ENCODE measurements at regions not wholly inside any gene's neighbourhood (a gene's known extent, or its start where the extent isn't known, plus 50 kb on each side); places are given as distances from the start of the nearest gene placed in this dataset.
A peak's percentile ranks its signal among the peaks of the same experiment; 100 is the strongest.
"Not testable (repeated sequence)": the region's sequence is repeated elsewhere in the genome, so short reads cannot be mapped to it uniquely, and the experiment has no call there.

DNA sequence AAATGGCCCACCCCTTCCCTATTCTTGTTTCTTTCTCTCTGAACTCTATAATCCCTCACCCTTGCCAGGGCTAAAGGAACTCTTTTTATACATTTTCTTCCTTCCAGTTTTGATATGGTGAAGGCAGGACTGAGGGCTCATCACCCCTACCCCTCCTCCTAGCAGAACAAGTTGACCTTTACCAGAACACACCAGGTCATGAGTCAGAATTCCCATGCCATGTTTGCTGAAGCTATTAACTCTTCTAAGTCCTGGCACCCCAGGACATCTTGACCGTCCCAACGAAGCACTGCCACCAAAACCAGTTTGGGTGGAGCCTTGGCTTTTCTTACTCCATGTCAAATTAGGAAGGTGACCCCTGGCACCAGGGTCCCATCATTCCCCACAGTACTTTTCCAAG is 57.5 kb upstream of the DYNLT3 start:
- no peak overlapping the region for H3K4me3 Mint-ChIP-seq

DNA sequence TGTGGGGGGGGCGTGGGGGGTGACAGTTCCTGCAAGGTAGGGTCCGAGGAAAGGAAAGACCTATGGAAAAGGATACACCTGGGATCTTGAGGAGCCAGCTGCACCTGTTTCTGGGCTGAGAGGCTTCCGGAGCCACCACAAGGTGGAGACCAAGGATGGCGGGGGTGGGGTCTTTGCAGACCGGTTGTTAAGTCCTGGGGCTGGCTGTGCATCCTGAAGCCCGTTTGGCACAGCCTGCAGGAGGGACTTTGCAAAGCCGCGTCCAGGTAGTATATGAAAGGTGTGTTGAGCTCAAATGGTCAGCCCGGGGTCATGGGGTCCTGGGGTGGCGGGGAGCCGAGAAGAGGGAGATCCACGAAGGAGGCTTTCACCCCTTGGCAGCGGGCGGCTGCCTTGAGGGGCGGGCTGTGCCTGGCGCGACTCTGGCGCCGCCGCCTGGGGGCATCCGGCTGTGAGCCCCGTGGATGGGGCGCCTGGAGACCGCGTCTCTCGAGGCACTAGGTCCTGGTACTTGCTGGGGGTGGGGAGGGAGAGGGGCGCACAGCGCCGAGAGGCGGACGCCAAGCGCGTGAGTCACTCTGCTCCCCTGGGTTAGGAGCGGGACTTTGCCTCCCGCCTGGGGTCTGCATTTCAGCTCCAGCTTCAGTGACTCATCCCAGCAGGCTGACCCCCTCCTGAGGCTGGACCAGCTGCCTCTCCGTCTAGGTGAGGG is 58.2 kb upstream of the DYNLT3 start:
- DNase-seq = peak; percentile 7
- Mint-ChIP-seq H3K27me3 (ENCODE audit: low read depth) (peaks cover 17% of the 10 kb centered on the region), H3K4me1 (ENCODE audit: low read depth) (no peaks in the 10 kb centered on the region), H3K9me3 (no peaks in the 10 kb centered on the region), H3K4me3 (no peak overlapping the region), H3K36me3 (ENCODE audit: insufficient read depth) (no peaks in the 10 kb centered on the region)
- ATAC-seq = peak; percentile 37 to 43

More for the DNA sequence above, 57.5 kb upstream of the DYNLT3 start:
- no peaks in the 10 kb centered on the region for H3K4me1 Mint-ChIP-seq (ENCODE audit: low read depth)
- H3K27me3 Mint-ChIP-seq (ENCODE audit: low read depth) = peaks cover 17% of the 10 kb centered on the region
- ATAC-seq (no peak), DNase-seq (no peak)
- H3K36me3 Mint-ChIP-seq (ENCODE audit: insufficient read depth) = no peaks in the 10 kb centered on the region
- no peaks in the 10 kb centered on the region for H3K9me3 Mint-ChIP-seq

- no peak for DNase-seq
Measured at GRCh38 chrX:37906357-37906756, 59.0 kb upstream of the DYNLT3 start.

GRCh38 chrX:37910186-37910585 is 62.8 kb upstream of the DYNLT3 start:
- Mint-ChIP-seq H3K36me3 (ENCODE audit: insufficient read depth) (no peaks in the 10 kb centered on the region), H3K4me1 (ENCODE audit: low read depth) (peaks cover 1% of the 10 kb centered on the region), H3K27me3 (ENCODE audit: low read depth) (peaks cover 8% of the 10 kb centered on the region), H3K9me3 (no peaks in the 10 kb centered on the region), H3K4me3 (no peak overlapping the region)
- ATAC-seq (no peak), DNase-seq (no peak)

More at GRCh38 chrX:37906357-37906756, 59.0 kb upstream of the DYNLT3 start:
- H3K27me3 Mint-ChIP-seq (ENCODE audit: low read depth) = peaks cover 17% of the 10 kb centered on the region
- H3K4me3 Mint-ChIP-seq = no peak overlapping the region
- no peaks in the 10 kb centered on the region for H3K9me3 Mint-ChIP-seq
- H3K36me3 Mint-ChIP-seq (ENCODE audit: insufficient read depth) = no peaks in the 10 kb centered on the region
- no peaks in the 10 kb centered on the region for H3K4me1 Mint-ChIP-seq (ENCODE audit: low read depth)
- no peak for ATAC-seq

GRCh38 chrX:37912304-37912703 is 64.9 kb upstream of the DYNLT3 start:
- H3K27me3 Mint-ChIP-seq (ENCODE audit: low read depth) = peaks cover 3% of the 10 kb centered on the region

DNA sequence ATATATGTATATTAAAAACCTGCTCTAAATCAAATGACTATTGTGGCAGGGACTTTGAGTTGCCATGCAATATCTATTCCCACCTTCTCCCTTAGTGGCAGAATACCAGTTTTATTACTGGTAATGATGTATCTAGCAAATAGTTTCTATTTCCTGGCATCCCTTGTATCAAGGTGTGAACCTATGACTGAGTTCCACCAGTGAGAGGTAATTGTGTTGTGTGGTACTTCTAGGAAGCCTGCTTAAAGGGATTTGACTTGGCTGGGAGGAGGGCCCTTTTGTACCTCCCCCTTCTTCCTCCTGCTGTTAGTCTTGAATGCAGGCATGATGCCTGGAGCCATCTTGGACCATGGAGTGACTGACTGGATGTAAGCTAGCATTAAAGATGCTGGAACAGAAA is 65.4 kb upstream of the DYNLT3 start:
- no peaks in the 10 kb centered on the region for H3K9me3 Mint-ChIP-seq
- H3K36me3 Mint-ChIP-seq (ENCODE audit: insufficient read depth) = no peaks in the 10 kb centered on the region
- H3K27me3 Mint-ChIP-seq (ENCODE audit: low read depth) = no peaks in the 10 kb centered on the region
- no peak overlapping the region for H3K4me3 Mint-ChIP-seq
- H3K4me1 Mint-ChIP-seq (ENCODE audit: low read depth) = peaks cover 1% of the 10 kb centered on the region
- no peak for ATAC-seq
- no peak for DNase-seq

More at GRCh38 chrX:37912304-37912703, 64.9 kb upstream of the DYNLT3 start:
- DNase-seq = no peak
- Mint-ChIP-seq H3K36me3 (ENCODE audit: insufficient read depth) (no peaks in the 10 kb centered on the region), H3K4me1 (ENCODE audit: low read depth) (peaks cover 1% of the 10 kb centered on the region), H3K4me3 (no peak overlapping the region), H3K9me3 (no peaks in the 10 kb centered on the region)
- no peak for ATAC-seq

- H3K4me1 Mint-ChIP-seq (ENCODE audit: low read depth) = no peaks in the 10 kb centered on the region
- no peaks in the 10 kb centered on the region for H3K36me3 Mint-ChIP-seq (ENCODE audit: insufficient read depth)
- H3K4me3 Mint-ChIP-seq = no peak overlapping the region
- H3K9me3 Mint-ChIP-seq = no peaks in the 10 kb centered on the region
- DNase-seq (no peak), ATAC-seq (no peak)
- peaks cover 2% of the 10 kb centered on the region for H3K27me3 Mint-ChIP-seq (ENCODE audit: low read depth)
Measured at GRCh38 chrX:37918168-37918567, 70.8 kb upstream of the DYNLT3 start.

DNA sequence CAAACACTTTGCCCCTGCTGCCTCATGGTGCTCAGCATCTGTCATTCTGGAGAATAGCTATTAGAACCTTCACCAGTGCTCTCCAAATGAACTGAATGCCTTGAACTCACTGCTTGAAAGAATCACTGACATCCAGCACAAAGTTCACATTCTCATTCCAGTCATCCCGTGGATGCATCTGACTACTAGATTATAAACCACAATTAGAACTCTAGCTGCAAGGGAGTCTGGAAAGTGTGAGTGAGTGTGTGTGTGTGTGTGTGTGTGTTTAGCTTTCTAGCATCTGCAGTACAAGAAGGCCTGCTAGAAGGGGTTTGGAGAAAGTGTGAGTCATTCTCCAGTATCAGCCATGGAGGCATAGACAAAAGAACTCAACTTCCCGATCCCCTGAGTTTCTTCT is 71.3 kb upstream of the DYNLT3 start:
- ATAC-seq (no peak), DNase-seq (no peak)
- Mint-ChIP-seq H3K9me3 (no peaks in the 10 kb centered on the region), H3K4me1 (ENCODE audit: low read depth) (no peaks in the 10 kb centered on the region), H3K4me3 (no peak overlapping the region), H3K27me3 (ENCODE audit: low read depth) (peaks cover 2% of the 10 kb centered on the region), H3K36me3 (ENCODE audit: insufficient read depth) (no peaks in the 10 kb centered on the region)

DNA sequence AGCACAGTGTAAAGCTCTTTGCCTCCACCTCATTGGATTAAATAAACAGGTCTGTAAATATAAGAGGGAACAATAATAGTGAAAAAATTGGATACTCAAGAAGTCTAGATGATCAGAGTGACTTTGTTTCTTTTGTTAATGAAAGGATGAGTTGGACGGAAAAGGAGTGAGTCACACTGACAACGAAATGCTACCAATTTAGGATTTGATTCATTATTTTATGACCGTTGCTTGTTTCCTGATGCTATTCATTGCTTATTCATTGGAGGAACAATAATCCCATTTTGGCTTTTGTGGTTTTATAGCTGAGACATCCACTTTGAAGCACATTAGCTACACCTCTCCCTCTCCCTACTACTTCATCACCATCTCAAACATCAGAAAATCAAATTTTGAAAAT is 74.4 kb upstream of the DYNLT3 start:
- ATAC-seq = no peak
- no peaks in the 10 kb centered on the region for H3K36me3 Mint-ChIP-seq (ENCODE audit: insufficient read depth)
- DNase-seq = no peak
- peaks cover 3% of the 10 kb centered on the region for H3K27me3 Mint-ChIP-seq (ENCODE audit: low read depth)
- no peaks in the 10 kb centered on the region for H3K9me3 Mint-ChIP-seq
- H3K4me3 Mint-ChIP-seq = no peak overlapping the region
- H3K4me1 Mint-ChIP-seq (ENCODE audit: low read depth) = peaks cover 2% of the 10 kb centered on the region

DNA sequence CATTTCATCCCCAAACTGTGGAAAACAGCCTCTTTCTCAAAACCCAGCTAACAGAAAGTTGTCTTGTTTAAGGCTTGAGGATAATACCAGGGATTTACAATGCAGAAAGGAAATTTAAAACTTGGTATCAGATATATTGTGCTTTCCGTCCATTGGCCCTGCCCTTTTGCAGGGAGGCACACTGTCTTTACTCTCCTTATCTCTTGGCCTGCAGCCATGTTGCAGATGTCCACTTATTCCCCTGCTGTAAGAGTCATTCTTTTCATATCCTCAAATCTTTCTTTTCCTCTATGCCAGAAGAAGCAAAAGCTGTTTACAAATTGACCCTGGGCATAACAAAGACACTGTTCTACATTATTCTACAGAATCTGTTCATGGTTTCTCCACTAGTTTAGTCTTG is 75.6 kb upstream of the DYNLT3 start:
- ATAC-seq = no peak
- Mint-ChIP-seq H3K4me3 (no peak overlapping the region), H3K9me3 (no peaks in the 10 kb centered on the region), H3K27me3 (ENCODE audit: low read depth) (peaks cover 3% of the 10 kb centered on the region), H3K4me1 (ENCODE audit: low read depth) (peaks cover 2% of the 10 kb centered on the region), H3K36me3 (ENCODE audit: insufficient read depth) (no peaks in the 10 kb centered on the region)
- DNase-seq = no peak

- H3K36me3 Mint-ChIP-seq (ENCODE audit: insufficient read depth); H3K4me1 Mint-ChIP-seq (ENCODE audit: low read depth); H3K4me3 Mint-ChIP-seq; H3K9me3 Mint-ChIP-seq; DNase-seq; H3K27me3 Mint-ChIP-seq (ENCODE audit: low read depth); ATAC-seq: not testable (repeated sequence)
Measured at GRCh38 chrX:37925761-37926160, 78.4 kb upstream of the DYNLT3 start.

DNA sequence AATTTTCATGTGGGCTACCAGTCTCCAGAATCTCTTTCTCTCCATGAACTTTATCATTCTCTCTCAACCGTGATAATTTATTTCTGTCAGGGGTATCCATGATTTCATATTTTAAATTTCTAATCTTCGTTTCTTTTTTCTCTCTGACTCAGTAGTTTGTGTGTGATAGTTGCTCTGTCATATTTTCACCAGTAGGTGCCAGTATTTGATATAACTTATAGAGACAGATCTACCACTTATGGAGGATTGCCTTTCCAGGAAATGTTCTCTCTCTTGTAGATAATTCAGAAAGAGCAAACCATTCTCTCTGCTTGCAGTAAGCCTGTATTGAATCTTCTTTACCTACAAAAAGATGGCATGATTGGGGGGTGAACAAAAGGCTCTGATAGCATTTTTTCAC is 79.3 kb upstream of the DYNLT3 start:
- DNase-seq (no peak), ATAC-seq (no peak)
- H3K36me3 Mint-ChIP-seq (ENCODE audit: insufficient read depth) = no peaks in the 10 kb centered on the region
- H3K27me3 Mint-ChIP-seq (ENCODE audit: low read depth) = peaks cover 3% of the 10 kb centered on the region
- H3K4me3 Mint-ChIP-seq = no peak overlapping the region
- no peaks in the 10 kb centered on the region for H3K9me3 Mint-ChIP-seq
- H3K4me1 Mint-ChIP-seq (ENCODE audit: low read depth) = peaks cover 2% of the 10 kb centered on the region

DNA sequence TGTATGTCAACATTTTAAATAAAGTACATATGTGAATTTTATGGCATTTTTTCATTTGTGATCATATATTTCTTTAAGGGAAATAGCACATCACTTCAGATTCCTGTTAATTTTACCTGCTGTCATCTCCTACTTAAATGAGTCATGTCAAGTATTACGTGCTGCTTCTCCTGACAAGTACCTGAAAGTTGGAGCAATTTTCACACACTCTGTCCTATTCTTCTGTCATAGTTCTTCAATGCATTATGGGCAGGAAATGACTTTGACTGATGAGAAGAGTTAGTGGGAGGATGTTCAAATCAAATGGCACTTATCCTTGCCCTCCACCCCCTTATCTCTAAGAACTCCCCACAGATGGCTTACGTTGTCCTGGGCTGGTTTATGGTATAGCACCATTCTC is 64.2 kb upstream of the SYTL5 start:
- H3K27me3 Mint-ChIP-seq (ENCODE audit: low read depth) = peaks cover 3% of the 10 kb centered on the region
- DNase-seq (no peak), ATAC-seq (no peak)
- no peaks in the 10 kb centered on the region for H3K36me3 Mint-ChIP-seq (ENCODE audit: insufficient read depth)
- no peaks in the 10 kb centered on the region for H3K9me3 Mint-ChIP-seq
- H3K4me3 Mint-ChIP-seq = no peak overlapping the region
- no peaks in the 10 kb centered on the region for H3K4me1 Mint-ChIP-seq (ENCODE audit: low read depth)

GRCh38 chrX:37943554-37944344 is 62.6 kb upstream of the SYTL5 start:
- peaks cover 3% of the 10 kb centered on the region for H3K9me3 Mint-ChIP-seq
- no peaks in the 10 kb centered on the region for H3K4me1 Mint-ChIP-seq (ENCODE audit: low read depth)
- DNase-seq = no peak
- no peaks in the 10 kb centered on the region for H3K36me3 Mint-ChIP-seq (ENCODE audit: insufficient read depth)
- no peak overlapping the region for H3K4me3 Mint-ChIP-seq
- H3K27me3 Mint-ChIP-seq (ENCODE audit: low read depth) = peaks cover 5% of the 10 kb centered on the region
- no peak for ATAC-seq

GRCh38 chrX:37946197-37946596 is 60.2 kb upstream of the SYTL5 start:
- Mint-ChIP-seq H3K27me3 (ENCODE audit: low read depth) (peaks cover 7% of the 10 kb centered on the region), H3K9me3 (peaks cover 6% of the 10 kb centered on the region), H3K4me3 (no peak overlapping the region), H3K36me3 (ENCODE audit: insufficient read depth) (no peaks in the 10 kb centered on the region), H3K4me1 (ENCODE audit: low read depth) (no peaks in the 10 kb centered on the region)
- ATAC-seq = no peak
- no peak for DNase-seq

Data from activated T-cell treated with anti-CD3 and anti-CD28 coated beads, Interleukin-2, amount 50 U/mL, for 4 hours (primary cell).